Liver (tissue), 8 donors: ENCODE measurements at regions not wholly inside any gene's neighbourhood (a gene's known extent, or its start where the extent isn't known, plus 50 kb on each side); places are given as distances from the start of the nearest gene placed in this dataset.

Source experiments
- DNase-seq: peaks from one replicate; pipeline ENCODE4 v3.0.0-alpha.2; 2017; ENCODE audit warnings: low spot score
- H3K27ac ChIP-seq, 2 donors: one replicate each; pipeline ENCODE4 v1.7.0; 2013; ENCODE audit warnings: inconsistent platforms in 2 of 2, low read length in 2 of 2, control low read depth in 1 of 2, low read depth in 1 of 2, mild to moderate bottlenecking in 1 of 2
- H3K27me3 ChIP-seq, 4 donors: one replicate each; pipeline versions ENCODE4 v1.6.1 to v1.7.0; 2013; ENCODE audit warnings: low read length in 3 of 4, inconsistent platforms in 1 of 4, mild to moderate bottlenecking in 1 of 4, moderate library complexity in 1 of 4; ENCODE audit not compliant: control insufficient read depth in 4 of 4, insufficient read depth in 4 of 4
- H3K36me3 ChIP-seq, 4 donors: one replicate each; pipeline versions ENCODE4 v1.6.1 to v1.7.0; 2013; ENCODE audit warnings: low read length in 3 of 4, mild to moderate bottlenecking in 3 of 4, low read depth in 1 of 4, moderate library complexity in 1 of 4; ENCODE audit not compliant: control insufficient read depth in 4 of 4, insufficient read depth in 3 of 4
- H3K4me1 ChIP-seq, 4 donors: one replicate each; pipeline versions ENCODE4 v1.6.1 to v1.7.0; 2013; ENCODE audit warnings: low read length in 3 of 4, mild to moderate bottlenecking in 3 of 4, moderate library complexity in 1 of 4; ENCODE audit not compliant: control insufficient read depth in 4 of 4, insufficient read depth in 4 of 4
- H3K4me3 ChIP-seq, 3 donors: one replicate each; pipeline versions ENCODE4 v1.6.1 to v1.7.0; 2013; ENCODE audit warnings: low read length in 3 of 3, control low read depth in 1 of 3, low read depth in 1 of 3, mild to moderate bottlenecking in 1 of 3
- H3K9ac ChIP-seq, 2 donors: one replicate each; pipeline ENCODE4 v1.7.0; 2013; ENCODE audit warnings: low read length in 2 of 2, mild to moderate bottlenecking in 2 of 2, moderate library complexity in 2 of 2, control low read depth in 1 of 2, low read depth in 1 of 2
- H3K9me3 ChIP-seq, 4 donors: one replicate each; pipeline versions ENCODE4 v1.6.1 to v1.7.0; 2013; ENCODE audit warnings: low read length in 3 of 4; ENCODE audit not compliant: control insufficient read depth in 4 of 4
- EGR1 ChIP-seq, 2 donors: IDR thresholded peaks; 2 replicates each; pipeline ENCODE4 v1.6.1; 2016 to 2018; ENCODE audit warnings: antibody characterized with exemption in 2 of 2, low read depth in 2 of 2
- FOXA1 ChIP-seq: IDR thresholded peaks from 2 replicates; pipeline ENCODE4 v1.6.1; 2016; ENCODE audit warnings: antibody characterized with exemption
- FOXA2 ChIP-seq: IDR thresholded peaks from 2 replicates; pipeline ENCODE4 v1.6.1; 2016; ENCODE audit warnings: antibody characterized with exemption
- GABPA ChIP-seq, 2 donors: IDR thresholded peaks in 1 of 2; conservative IDR thresholded peaks in 1 of 2; 2 replicates each; pipeline ENCODE4 v1.6.1; 2016; ENCODE audit warnings: antibody characterized with exemption in 2 of 2, mild to moderate bottlenecking in 1 of 2, moderate library complexity in 1 of 2
- HNF4A ChIP-seq, 2 donors: conservative IDR thresholded peaks; 2 replicates each; pipeline ENCODE4 v1.6.1; 2016; ENCODE audit warnings: antibody characterized with exemption in 2 of 2, mild to moderate bottlenecking in 2 of 2
- HNF4G ChIP-seq: IDR thresholded peaks from 2 replicates; pipeline ENCODE4 v1.6.1; 2016; ENCODE audit warnings: antibody characterized with exemption
- JUND ChIP-seq, 2 donors: IDR thresholded peaks; 2 replicates each; pipeline ENCODE4 v1.6.1; 2016; ENCODE audit warnings: antibody characterized with exemption in 2 of 2
- NR2F2 ChIP-seq: IDR thresholded peaks from 2 replicates; pipeline ENCODE4 v1.6.1; 2016; ENCODE audit warnings: antibody characterized with exemption
- RAD21 ChIP-seq, 2 donors: IDR thresholded peaks; 2 replicates each; pipeline ENCODE4 v1.6.1; 2016; ENCODE audit warnings: antibody characterized with exemption in 2 of 2, mild to moderate bottlenecking in 2 of 2
- RXRA ChIP-seq, 2 donors: IDR thresholded peaks; 2 replicates each; pipeline ENCODE4 v1.6.1; 2017 to 2018; ENCODE audit warnings: antibody characterized with exemption in 2 of 2, mild to moderate bottlenecking in 1 of 2
- SP1 ChIP-seq: IDR thresholded peaks from 2 replicates; pipeline ENCODE4 v1.6.1; 2018; ENCODE audit warnings: antibody characterized with exemption, mild to moderate bottlenecking
- TAF1 ChIP-seq: conservative IDR thresholded peaks from 2 replicates; pipeline ENCODE4 v1.6.1; 2016; ENCODE audit warnings: antibody characterized with exemption, mild to moderate bottlenecking
- YY1 ChIP-seq: IDR thresholded peaks from 2 replicates; pipeline ENCODE4 v1.6.1; 2016; ENCODE audit warnings: antibody characterized with exemption, mild to moderate bottlenecking
- WGBS: extraction: QIAGEN DNeasy Blood & Tissue Kit; methylation state at CpG from one replicate; pipeline ENCODE4 v1.1.7; 2013; 5-methylcytosine and 5-hydroxymethylcytosine counted together
- TF ChIP-seq, protein P1 (sequence below): IDR thresholded peaks from 2 replicates; pipeline ENCODE4 v1.6.1; 2016; ENCODE audit warnings: antibody characterized with exemption, mild to moderate bottlenecking
- TF ChIP-seq, protein P2 (sequence below): IDR thresholded peaks from 2 replicates; pipeline ENCODE4 v1.6.1; 2016; ENCODE audit warnings: antibody characterized with exemption
- TF ChIP-seq, protein P3 (sequence below): fragments of 150-350 bp; IDR thresholded peaks from 2 replicates; pipeline ENCODE4 v1.5.1; 2017; ENCODE audit warnings: improper control_type of control experiment, low read depth, low read length; ENCODE audit not compliant: missing input control
- TF ChIP-seq, protein P4 (sequence below): IDR thresholded peaks from 2 replicates; pipeline ENCODE4 v1.6.1; 2016; ENCODE audit warnings: antibody characterized with exemption
- TF ChIP-seq, protein P5 (sequence below): IDR thresholded peaks from 2 replicates; pipeline ENCODE4 v1.6.1; 2016; ENCODE audit warnings: antibody characterized with exemption
- donor health status: healthy.
- donor health status: healthy.
- donor health status: healthy.
- donor health status: healthy.
- donor health status: healthy.

DNA sequence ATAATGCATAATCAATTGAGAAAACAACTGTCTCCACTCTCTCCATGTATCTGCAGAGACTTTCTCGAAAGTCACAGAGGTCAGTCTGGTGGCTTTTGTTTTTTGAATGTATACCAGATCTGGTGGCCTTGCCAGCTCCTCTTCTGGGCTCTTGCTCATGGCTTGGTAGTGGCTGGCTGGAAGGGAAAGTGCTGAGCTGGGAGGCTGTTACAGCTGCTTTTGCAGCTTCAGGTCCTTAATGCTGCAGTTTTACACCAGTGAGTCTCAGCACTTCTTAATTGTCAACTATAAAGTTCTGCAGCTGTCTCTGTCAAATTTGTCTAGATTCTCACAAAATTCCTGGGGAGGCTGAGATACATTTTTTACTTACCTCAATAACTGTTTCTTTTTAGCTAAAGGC is 390.0 kb downstream of the GRXCR1 start:
- Histone ChIP-seq H3K4me3 (no peak overlapping the region), H3K27ac (no peak overlapping the region), H3K27me3 (no peaks in the 10 kb centered on the region), H3K36me3 (no peaks in the 10 kb centered on the region), H3K4me1 (no peaks in the 10 kb centered on the region), H3K9me3 (no peaks in the 10 kb centered on the region), H3K9ac (no peak overlapping the region)
- WGBS, result 75% methylated on average over 1 of the region's 1 CpG
- no peak for TF ChIP-seq FOXA2
- TF ChIP-seq EGR1 (IDR thresholded peaks at IDR 0.05; ENCODE audit: low read depth in 2 of 2), result no peak
- no peak for TF ChIP-seq GABPA (IDR thresholded peaks at IDR 0.05 in 1 of 2, conservative IDR thresholded peaks at IDR 0.05 in 1 of 2)
- TF ChIP-seq, protein P1, sequence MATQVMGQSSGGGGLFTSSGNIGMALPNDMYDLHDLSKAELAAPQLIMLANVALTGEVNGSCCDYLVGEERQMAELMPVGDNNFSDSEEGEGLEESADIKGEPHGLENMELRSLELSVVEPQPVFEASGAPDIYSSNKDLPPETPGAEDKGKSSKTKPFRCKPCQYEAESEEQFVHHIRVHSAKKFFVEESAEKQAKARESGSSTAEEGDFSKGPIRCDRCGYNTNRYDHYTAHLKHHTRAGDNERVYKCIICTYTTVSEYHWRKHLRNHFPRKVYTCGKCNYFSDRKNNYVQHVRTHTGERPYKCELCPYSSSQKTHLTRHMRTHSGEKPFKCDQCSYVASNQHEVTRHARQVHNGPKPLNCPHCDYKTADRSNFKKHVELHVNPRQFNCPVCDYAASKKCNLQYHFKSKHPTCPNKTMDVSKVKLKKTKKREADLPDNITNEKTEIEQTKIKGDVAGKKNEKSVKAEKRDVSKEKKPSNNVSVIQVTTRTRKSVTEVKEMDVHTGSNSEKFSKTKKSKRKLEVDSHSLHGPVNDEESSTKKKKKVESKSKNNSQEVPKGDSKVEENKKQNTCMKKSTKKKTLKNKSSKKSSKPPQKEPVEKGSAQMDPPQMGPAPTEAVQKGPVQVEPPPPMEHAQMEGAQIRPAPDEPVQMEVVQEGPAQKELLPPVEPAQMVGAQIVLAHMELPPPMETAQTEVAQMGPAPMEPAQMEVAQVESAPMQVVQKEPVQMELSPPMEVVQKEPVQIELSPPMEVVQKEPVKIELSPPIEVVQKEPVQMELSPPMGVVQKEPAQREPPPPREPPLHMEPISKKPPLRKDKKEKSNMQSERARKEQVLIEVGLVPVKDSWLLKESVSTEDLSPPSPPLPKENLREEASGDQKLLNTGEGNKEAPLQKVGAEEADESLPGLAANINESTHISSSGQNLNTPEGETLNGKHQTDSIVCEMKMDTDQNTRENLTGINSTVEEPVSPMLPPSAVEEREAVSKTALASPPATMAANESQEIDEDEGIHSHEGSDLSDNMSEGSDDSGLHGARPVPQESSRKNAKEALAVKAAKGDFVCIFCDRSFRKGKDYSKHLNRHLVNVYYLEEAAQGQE, result no peak
- no peak for TF ChIP-seq HNF4A (conservative IDR thresholded peaks at IDR 0.05)
- TF ChIP-seq TAF1, result no peak
- TF ChIP-seq, protein P2, sequence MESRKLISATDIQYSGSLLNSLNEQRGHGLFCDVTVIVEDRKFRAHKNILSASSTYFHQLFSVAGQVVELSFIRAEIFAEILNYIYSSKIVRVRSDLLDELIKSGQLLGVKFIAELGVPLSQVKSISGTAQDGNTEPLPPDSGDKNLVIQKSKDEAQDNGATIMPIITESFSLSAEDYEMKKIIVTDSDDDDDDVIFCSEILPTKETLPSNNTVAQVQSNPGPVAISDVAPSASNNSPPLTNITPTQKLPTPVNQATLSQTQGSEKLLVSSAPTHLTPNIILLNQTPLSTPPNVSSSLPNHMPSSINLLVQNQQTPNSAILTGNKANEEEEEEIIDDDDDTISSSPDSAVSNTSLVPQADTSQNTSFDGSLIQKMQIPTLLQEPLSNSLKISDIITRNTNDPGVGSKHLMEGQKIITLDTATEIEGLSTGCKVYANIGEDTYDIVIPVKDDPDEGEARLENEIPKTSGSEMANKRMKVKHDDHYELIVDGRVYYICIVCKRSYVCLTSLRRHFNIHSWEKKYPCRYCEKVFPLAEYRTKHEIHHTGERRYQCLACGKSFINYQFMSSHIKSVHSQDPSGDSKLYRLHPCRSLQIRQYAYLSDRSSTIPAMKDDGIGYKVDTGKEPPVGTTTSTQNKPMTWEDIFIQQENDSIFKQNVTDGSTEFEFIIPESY, result no peak
- TF ChIP-seq RXRA (IDR thresholded peaks at IDR 0.05), result no peak
- no peak for TF ChIP-seq FOXA1
- no peak for TF ChIP-seq YY1
- TF ChIP-seq, protein P3, sequence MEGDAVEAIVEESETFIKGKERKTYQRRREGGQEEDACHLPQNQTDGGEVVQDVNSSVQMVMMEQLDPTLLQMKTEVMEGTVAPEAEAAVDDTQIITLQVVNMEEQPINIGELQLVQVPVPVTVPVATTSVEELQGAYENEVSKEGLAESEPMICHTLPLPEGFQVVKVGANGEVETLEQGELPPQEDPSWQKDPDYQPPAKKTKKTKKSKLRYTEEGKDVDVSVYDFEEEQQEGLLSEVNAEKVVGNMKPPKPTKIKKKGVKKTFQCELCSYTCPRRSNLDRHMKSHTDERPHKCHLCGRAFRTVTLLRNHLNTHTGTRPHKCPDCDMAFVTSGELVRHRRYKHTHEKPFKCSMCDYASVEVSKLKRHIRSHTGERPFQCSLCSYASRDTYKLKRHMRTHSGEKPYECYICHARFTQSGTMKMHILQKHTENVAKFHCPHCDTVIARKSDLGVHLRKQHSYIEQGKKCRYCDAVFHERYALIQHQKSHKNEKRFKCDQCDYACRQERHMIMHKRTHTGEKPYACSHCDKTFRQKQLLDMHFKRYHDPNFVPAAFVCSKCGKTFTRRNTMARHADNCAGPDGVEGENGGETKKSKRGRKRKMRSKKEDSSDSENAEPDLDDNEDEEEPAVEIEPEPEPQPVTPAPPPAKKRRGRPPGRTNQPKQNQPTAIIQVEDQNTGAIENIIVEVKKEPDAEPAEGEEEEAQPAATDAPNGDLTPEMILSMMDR, result no peak
- TF ChIP-seq, protein P4, sequence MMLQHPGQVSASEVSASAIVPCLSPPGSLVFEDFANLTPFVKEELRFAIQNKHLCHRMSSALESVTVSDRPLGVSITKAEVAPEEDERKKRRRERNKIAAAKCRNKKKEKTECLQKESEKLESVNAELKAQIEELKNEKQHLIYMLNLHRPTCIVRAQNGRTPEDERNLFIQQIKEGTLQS, result no peak
- TF ChIP-seq, protein P5, sequence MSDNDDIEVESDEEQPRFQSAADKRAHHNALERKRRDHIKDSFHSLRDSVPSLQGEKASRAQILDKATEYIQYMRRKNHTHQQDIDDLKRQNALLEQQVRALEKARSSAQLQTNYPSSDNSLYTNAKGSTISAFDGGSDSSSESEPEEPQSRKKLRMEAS, result no peak
- no peak for TF ChIP-seq HNF4G
- TF ChIP-seq JUND (IDR thresholded peaks at IDR 0.05), result no peak
- TF ChIP-seq RAD21 (IDR thresholded peaks at IDR 0.05), result no peak
- TF ChIP-seq NR2F2, result no peak
- TF ChIP-seq SP1, result no peak
- DNase-seq, result no peak

DNA sequence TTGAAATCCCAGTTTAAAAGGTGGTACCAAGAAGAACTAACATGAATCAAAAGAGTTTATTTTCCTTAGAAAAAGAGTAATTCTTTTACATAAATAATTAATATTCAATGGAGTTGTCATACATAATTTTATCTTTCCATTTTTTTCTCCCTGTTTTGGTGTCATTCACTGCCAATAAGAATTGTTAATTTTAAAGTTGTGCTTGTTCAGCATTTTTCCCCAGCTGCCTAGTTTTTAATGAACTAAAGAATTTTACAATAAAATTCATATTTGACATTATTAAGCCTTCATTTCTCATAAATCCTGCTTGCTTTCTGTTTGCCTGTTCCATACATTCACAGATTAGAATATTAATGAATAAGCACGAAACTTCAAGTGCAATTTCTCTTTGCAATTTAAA is 393.6 kb downstream of the GRXCR1 start:
- Histone ChIP-seq H3K9me3 (no peaks in the 10 kb centered on the region), H3K9ac (no peak overlapping the region), H3K36me3 (no peaks in the 10 kb centered on the region), H3K27ac (no peak overlapping the region), H3K4me3 (no peak overlapping the region), H3K27me3 (no peaks in the 10 kb centered on the region), H3K4me1 (no peaks in the 10 kb centered on the region)
- 52% methylated on average over 1 of the region's 1 CpG for WGBS
- no peak for DNase-seq
- TF ChIP-seq EGR1 (IDR thresholded peaks at IDR 0.05; ENCODE audit: low read depth in 2 of 2), result no peak
- TF ChIP-seq, protein P5, result no peak
- TF ChIP-seq HNF4G, result no peak
- no peak for TF ChIP-seq JUND (IDR thresholded peaks at IDR 0.05)
- TF ChIP-seq, protein P3, result no peak
- no peak for TF ChIP-seq FOXA2
- no peak for TF ChIP-seq YY1
- TF ChIP-seq, protein P1, result no peak
- TF ChIP-seq TAF1, result no peak
- TF ChIP-seq GABPA (IDR thresholded peaks at IDR 0.05 in 1 of 2, conservative IDR thresholded peaks at IDR 0.05 in 1 of 2), result no peak
- TF ChIP-seq FOXA1, result no peak
